COR-L47 (cell line): ENCODE measurements at regions not wholly inside any gene's neighbourhood (a gene's known extent, or its start where the extent isn't known, plus 50 kb on each side); places are given as distances from the start of the nearest gene placed in this dataset.

Experiments used
- DNase-seq: peaks from one replicate; lab custom pipeline; 2025; lab: John Stamatoyannopoulos, UW

DNA sequence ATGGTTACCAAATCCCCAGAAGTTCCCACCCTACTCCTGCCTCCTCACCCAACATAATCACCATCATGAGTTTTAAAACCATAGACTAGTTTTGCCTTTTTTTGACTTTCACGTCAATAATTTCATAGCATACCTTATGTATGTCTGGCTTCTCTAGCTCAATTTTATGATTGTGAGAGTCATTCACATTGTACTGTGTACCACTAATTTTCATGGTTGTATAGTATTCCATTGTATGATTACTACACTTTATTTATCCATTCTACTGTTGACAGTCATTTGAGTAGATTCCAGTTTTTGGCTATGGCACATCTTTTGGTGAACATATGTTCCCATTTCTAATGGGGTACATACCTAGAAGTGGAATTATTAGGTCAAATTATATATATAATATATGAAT lies 195.3 kb upstream of the TCF21 start:
- DNase-seq, result no peak

DNA sequence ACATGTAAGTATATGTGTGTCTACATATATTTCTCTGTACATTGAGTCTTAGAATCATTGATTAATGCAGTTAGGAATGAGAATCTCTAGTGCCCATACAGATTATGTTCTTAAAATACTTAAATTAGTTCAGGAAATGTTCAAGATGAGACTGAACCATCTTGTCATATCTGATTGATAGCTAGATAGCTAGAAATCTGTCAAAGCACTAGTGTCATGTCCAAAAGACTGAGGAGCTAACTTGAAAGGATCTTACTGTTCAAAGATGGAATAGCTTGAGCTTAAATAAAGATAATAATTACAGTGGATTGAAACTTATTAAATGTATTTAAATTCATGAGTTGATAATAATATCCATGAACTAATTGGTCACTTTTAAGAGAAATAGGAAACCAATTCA lies 191.7 kb upstream of the TCF21 start:
- no peak for DNase-seq

DNA sequence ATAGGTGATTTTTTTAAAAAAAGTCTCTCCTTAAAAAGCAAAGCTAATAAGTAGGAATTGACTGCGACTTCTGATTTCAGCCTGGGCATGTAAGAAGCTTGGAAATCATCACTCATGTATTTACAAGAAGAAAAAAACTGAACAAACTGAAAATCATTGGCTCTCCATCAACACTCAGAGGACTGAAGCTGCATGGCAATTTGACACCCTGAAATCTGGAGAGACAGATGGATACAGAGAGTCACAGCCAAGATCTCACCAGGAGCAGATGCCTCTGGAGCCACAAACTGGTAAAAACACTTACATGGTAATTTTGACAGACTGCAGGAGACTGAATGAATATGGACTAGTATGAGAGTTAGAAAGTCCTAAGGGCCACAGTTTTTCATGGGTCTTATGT lies 191.2 kb upstream of the TCF21 start:
- no peak for DNase-seq

DNA sequence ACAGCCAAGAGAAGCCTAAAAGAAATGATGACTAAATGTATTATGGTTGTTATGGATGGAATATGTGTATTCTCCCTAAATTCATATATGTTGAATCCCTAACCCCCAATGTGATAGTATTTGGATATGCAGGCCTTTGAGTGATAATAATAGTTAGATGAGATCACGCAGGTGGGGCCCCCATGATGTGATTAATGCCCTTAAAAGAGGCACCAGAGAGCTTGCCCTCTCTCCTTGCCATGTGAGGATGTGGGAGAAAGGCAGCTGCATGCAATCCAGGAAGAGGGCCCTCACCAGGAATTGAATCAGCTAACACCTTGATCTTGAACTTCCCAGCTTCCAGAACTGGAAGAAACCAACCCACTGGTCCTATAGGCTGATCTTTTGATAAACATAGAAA lies 190.6 kb upstream of the TCF21 start:
- no peak for DNase-seq

DNA sequence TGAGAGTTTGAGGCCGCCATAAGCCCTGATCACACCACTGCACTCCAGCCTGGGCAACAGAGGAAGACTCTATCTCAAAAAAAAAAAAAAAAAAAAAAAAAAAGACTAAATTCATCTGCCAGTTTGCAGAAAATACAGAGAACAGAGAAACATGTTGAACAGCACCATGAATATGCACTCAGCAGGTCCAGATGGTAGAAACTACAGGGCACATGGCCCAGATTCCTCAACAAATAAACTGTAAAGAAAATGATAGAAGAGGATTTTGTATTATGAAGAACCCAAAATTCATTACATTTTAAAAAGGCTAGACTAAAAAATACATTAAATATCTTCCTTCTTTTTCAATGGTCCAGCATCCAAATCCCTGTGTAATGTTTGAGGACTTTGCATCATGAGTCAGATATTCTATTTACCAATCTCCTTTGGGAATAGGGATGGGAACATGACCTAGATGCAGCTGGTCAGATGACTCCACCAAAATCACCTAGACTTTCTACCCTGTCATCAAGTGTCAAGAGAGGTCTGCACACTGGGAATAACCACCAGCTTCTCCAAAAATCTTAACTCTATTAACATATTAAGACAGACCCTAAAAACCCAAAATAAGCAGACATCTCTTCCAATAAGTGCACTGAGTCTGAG lies 189.1 kb upstream of the TCF21 start:
- no peak for DNase-seq

DNA sequence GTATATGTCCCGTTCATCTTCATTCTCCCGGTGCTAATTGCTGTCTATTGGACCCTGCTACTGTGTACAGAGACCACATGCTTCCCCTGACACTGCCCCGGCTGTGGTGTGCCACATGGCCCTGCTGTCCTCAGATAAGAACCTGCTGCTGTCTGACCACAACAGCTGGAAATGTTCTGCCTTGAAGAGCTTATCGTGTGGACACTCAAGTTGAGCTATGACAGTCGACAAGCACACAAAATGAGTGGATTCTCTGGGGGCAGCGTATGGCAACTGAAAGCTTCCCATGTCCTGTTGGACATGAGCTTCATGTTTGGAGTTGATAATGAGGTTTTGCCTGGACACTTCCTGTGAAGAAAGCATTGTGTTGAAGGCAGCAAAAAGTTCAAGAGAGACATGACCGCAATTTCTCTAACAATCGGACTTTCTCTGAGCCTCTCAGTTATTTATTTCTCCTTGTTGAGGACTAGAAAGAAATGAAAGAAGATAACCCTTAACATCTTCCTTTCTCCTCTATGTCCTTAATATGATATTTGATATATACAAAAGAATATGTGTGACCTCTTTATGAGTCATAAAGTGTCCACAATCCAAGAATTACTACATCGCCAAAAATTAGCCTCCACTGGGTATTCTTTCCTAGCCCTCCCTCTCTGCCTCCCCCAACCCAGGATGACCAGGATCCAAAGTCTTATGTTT lies 187.1 kb upstream of the TCF21 start:
- no peak for DNase-seq

DNA sequence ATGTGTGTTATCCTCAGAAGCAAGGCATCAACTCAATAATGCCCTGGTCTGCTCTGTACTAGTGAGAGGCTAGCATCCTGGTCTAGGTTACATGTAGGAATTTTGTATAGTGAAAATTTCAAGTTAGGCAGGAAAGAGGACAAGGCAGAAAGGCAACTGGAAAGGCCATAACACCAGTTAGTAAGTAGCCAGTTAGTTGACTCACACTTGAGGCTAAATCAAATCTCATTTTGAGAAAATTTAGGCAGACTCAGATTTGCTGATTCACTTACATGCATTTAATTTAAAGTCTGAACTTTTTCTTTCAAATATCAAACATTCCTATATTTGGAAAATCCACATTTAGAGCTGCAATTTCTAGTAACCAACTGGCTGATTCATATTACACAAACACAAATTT lies 184.5 kb upstream of the TCF21 start:
- no peak for DNase-seq

DNA sequence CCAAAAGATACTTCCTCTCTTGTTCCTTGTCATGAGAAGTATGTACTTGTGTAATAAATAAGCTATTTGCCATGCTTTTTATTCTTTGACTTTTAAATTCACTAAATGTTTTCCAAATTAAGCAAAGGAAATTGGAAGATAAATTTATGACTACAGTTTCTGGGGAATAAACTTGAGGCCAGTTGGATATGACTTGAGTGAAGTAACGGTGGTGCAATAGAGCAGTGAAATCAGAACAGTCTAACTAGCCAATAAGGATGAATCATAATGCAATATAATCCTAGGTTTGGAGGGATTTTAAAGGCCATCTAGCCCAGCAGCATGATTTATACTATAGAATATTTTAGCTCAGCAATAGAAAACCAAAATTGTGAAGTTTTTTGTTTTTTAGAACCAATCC lies 183.8 kb upstream of the TCF21 start:
- no peak for DNase-seq

DNA sequence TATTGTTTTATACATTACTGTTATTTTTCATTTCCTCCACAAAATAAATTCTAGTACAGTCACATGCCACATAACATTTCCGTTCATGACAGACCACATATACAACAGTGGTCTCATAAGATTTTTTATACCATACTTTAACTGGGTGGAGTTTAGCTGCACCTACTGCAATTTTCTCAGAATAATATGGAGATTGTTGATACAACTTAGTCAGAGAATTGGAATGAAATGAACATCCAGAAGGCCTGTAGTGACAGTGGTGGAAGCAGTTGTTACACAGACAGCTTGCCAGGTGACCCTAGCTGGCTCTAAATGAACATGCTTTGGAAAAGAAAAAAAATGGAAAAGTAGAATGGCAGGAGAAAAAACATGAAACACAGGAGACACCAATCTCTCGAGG lies 183.2 kb upstream of the TCF21 start:
- DNase-seq, result no peak

DNA sequence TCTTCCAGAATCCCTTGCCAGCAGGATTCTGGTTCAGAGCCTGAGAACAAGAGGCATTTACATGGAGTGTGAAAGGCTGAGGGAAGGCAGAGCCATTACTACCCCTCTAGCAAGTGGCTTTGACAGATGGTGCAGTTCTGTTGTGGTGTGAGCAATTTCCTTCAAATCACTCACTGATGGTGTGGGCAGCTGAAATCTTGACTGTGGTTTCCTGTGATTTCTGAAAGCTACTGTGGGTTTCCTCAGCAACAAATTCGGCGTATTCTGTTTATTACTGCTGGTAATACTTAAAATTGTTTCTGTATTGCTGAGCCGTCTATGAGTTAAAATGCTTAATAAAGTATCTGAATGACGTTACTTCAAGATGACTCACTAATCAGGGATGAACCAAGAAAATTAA lies 181.5 kb upstream of the TCF21 start:
- no peak for DNase-seq

DNA sequence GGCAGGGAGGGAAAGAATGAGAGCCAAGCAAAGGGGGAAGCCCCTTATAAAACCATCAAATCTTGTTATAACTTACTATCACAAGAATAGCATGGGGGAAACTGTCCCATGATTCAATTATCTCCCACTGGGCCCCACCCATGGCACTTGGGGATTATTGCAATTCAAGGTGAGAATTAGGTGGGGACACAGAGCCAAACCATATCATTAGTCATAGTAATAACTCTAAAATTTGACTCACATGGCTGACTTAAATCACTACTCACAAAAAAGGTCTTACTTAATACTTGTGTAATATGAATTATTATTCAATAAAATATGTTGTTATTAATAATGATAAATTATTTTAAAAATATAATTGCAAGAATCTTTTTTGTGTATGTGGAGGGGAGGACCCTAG lies 178.1 kb upstream of the TCF21 start:
- no peak for DNase-seq

DNA sequence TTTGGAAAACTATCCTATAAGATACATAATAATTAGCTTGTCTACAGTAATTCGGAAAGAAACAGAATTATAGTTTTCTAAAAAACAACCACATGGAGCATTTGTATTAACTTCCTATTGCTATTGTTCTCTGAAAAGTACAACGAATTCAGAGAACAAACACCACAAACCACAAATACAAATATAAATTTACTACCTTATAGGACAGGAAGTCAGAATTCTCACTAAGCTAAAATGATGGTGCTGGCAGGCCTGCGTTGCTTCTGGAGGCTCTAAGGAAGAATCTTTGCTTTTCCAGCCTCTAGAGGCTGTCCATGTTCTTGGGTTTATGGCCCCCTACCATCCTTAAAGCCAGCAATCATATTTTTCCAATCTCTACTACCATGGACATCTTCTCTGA lies 173.6 kb upstream of the TCF21 start:
- no peak for DNase-seq

DNA sequence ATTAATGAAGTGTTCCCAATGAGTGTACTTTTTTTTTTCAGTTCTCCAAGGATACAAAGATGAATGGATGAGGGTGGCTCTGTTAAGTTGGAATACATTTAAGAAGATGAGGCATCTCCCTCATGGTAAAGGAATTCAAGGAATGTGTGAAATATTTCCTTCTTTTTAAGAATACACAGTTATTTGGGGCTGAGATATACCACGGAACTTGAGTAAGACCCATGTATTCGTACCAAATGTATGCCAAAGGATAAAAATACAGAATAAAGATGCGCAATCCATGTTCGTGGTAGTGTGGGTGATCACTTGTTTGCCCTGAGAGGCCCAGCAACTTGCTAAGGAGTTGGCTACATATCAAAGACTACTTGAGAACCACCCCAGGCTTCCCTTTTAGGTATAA lies 164.2 kb upstream of the TCF21 start:
- DNase-seq, result no peak

DNA sequence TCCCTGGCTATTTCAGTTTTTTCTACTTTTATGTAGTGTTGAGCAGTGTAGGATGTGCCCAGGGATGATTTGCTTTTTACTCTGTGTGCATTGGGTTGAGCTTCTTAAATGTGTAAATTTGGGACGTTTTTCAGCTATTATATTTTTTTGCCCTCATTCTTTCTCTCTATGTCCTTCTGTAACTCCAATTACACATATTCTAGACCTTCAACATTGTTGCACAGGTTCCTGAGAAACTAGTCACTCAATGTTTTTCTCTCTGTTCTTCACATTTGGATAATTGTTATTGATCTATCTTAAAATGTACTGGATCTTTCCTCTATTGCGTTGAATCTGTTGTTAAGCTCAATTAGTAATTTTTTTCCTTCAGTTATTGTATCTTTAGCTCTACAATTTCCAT lies 162.7 kb upstream of the TCF21 start:
- DNase-seq, result no peak

DNA sequence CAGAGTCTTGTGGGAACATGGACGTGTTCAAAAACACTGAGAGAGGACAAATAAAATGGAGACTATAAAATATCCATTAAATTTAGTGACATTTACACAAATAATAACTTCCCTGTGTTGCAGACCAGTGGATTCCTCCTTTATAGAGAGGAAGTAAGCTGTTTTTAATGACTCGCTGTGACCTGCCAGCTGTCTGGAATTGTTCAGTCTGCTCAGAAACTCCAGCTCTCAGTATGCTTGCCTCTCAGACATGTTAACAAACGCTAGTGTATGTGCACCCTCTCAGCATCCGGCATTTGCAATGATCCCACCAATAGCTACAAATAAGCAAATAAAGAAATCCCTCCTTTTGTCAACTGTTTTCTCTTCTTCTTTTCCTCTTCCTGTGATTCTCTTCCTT lies 158.0 kb upstream of the TCF21 start:
- DNase-seq, result no peak

DNA sequence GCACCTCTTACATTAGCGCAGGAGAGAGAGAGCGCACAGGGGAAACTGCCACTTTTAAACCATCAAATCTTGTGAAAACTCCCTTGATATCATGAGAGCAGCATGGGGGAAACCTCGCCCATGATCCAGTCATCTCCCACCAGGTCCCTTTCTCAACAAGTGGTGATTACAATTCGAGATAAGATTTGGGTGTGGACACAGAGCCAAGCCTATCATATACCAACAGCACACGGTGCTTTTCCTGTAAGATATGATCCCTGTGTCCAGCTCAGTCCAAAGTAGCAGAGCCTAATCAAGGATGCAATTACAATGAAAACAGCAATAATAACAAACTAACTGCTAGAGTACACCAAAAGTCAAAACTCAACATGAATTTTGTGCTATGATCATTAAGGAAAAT lies 148.7 kb upstream of the TCF21 start:
- no peak for DNase-seq

DNA sequence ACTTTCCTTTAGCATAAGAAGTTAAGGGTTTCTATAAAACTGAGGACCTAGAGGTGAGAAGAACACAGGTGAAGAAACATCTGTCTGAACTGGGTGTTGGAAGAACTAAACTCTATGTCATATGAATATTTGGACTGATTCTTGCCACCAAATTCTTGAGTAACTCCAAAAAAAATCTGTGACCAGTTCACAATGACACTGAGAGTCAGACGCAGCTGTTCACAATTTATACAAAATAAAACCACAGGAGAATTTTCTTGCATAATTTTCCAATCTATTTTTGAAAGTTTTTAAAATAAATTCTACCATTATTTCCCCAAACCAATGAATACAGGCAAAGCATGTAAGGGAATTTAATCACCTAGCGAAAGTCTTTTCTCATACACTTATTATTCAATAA lies 148.1 kb upstream of the TCF21 start:
- DNase-seq, result no peak

DNA sequence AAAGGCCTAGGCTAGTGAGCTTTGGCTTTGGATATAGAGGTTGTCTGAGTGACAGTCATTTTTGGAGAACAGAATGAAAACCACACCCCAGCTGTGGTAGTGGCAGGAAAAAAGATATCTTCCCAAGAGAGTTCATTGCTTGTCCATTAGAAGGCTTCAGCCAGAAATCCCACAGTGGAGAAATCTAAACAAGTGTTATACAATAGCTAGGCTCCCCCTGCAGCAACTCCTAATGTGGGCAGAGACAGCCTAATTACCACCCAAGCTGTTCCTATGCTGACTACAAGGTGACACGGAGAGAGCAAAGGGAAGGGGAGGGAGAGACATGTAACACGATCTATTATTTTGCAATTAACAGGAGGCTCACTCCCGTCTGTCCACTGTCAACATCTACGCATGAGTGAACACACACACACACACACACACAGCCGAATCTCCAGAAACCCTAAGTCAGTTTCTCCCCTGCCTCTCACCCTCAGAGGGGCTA lies 147.5 kb upstream of the TCF21 start:
- DNase-seq, result peak; percentile 74

DNA sequence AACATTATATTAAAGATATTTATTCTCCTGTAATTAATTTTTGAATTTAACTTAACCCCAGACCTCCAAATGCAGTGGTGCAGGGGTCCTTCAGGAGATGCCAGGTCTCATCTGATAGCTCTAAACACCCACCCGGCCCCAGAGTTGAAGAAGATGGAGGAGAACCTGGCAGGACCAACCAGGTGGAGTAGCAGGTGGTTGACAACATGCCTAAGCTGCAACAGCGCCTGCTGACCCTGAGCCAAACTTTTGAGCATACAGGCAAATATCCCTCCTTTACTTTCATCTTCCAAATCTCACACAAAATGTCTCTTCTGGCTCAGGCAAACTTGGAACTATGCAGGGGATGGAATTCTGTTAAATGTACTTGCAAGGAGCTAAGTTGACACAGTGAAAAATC lies 145.3 kb upstream of the TCF21 start:
- no peak for DNase-seq

DNA sequence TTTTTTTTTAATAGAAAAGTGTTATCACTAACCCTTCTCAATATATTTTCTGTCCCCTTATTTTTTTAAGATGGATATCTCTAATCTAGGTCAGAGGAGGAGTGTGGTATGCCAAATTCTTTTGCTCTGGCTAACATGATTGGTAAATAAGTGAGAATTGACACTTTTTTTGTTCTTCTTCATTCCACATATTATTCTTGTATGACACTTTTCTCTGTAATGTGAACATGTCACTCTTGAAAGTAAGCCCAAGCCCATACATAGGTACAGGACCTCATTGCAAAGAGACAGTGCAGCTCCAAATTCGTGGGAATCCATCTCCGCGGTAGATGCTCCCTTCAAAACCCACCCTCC lies 142.5 kb upstream of the TCF21 start:
- no peak for DNase-seq

DNA sequence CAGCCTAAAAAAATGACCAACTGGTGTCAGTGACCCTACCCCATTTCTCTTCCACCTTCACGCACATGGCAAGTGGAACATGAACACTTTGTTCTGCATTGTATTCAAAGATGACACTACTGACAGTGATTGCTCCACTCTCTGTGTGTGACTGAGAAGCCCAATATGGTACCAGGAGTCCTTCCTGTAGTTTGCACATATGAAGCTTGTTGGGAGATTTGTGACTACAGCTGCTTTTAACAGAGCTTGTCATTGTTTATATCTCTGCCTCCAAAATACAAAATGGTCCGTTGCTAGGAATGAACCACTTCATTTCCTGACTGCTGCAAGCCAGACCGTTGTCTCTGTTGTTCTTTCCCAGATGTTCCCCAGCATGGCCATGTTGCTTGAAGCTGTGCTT lies 140.3 kb upstream of the TCF21 start:
- DNase-seq, result no peak

DNA sequence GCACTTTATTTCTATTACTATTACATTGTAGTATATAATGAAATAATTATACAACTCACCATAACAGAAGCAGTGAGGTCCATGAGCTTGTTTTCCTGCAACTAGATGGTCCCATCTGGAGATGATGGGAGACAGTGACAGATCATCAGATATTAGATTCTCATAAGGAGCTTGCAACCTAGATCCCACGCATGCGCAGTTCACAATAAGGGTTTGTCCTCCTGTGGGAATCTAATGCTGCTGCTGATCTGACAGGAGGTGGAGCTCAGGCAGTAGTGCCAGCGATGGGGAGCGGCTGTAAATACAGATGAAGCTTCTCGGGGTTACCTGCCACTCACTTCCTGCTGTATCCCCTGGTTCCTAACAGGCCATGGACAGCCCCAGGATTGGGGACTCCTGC lies 139.5 kb upstream of the TCF21 start:
- no peak for DNase-seq

DNA sequence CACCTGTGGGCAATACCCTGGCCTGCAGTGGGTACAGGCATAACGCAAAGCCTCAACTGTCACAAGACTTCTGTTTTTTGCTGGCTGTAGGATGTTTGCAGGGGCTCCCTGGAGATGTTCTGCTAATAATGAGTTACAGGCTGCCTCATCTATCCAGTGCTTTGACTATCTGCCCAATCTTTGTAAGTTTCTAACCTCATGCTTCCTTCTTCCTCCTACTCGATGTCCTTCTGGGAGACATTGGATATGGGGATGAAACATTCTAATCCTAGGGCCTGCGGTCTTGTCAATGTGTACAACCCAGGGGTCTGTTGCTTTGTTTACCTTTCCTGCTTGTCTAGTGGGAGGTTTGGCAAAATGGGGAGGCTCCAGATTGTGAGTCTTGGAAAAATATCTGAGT lies 136.8 kb upstream of the TCF21 start:
- no peak for DNase-seq

DNA sequence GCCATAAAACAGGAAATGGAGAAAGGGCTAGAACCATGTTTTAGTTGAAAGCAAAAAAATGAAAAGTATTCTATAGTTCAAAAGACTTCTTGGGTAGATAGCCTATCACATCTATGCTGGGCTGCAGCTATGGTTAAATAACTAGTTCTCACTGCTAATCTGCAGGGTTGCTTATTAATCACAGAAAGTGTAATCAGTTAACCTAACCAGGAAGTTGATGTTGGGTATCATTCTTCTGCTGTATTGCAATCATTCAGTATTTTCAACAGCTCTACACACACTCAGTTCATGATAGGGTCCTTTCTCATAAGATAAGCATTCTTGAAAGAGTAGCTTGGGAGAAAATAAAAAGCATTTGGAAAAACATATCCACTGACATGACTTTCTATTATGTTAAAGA lies 135.2 kb upstream of the TCF21 start:
- no peak for DNase-seq
